ENCODE measurements at regions not wholly inside any gene's neighbourhood (a gene's known extent, or its start where the extent isn't known, plus 50 kb on each side); places are given as distances from the start of the nearest gene placed in this dataset.

- no peak overlapping the region for H3K9ac ChIP-seq (ENCODE audit: insufficient read length, low read depth)
- no peaks in the 10 kb centered on the region for H3K4me1 ChIP-seq (ENCODE audit: insufficient read depth, insufficient read length)
- H3K9me3 ChIP-seq (ENCODE audit: insufficient read depth, low read length), result no peaks in the 10 kb centered on the region
- no peaks in the 10 kb centered on the region for H3K36me3 ChIP-seq (ENCODE audit: insufficient read depth, insufficient read length, low read length)
- no peak for DNase-seq (ENCODE audit: low read depth, low spot score)
- no peaks in the 10 kb centered on the region for H3K27me3 ChIP-seq (ENCODE audit: insufficient read depth, insufficient read length)
- no peak overlapping the region for H3K4me3 ChIP-seq (ENCODE audit: insufficient read length, low read depth)
- TF ChIP-seq SUZ12 (IDR thresholded peaks at IDR 0.05; ENCODE audit: extremely low read depth, insufficient read depth, insufficient read length) (no peak), YY1 (IDR thresholded peaks at IDR 0.05; ENCODE audit: insufficient read depth, insufficient read length) (no peak), ZNF274 (IDR thresholded peaks at IDR 0.05; ENCODE audit: low read depth, low read length) (no peak)
Observed at GRCh38 chr10:106308284-106308683, 856.2 kb downstream of the SORCS1 start.

DNA sequence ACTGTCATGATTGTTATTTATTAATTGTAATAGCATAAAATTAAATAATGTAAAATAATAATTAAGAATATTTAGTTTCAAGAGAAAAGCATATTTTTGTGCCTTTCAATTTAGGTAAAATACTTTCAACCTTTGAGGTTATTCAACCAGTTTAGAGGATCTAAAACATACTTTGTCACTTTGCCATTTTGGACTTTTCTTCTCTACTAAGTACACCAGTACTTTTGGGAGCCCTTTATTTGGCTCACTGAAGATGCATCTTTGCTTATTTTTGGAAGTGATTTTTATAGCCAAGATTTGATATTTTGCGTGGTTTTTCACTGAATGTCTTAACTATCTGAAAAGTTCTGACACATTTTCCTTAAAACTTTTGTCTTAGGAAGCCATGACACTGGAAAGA lies 860.5 kb downstream of the SORCS1 start:
- no peak overlapping the region for H3K4me3 ChIP-seq (ENCODE audit: insufficient read length, low read depth)
- no peak overlapping the region for H3K9ac ChIP-seq (ENCODE audit: insufficient read length, low read depth)
- TF ChIP-seq SUZ12 (IDR thresholded peaks at IDR 0.05; ENCODE audit: extremely low read depth, insufficient read depth, insufficient read length) (no peak), ZNF274 (IDR thresholded peaks at IDR 0.05; ENCODE audit: low read depth, low read length) (no peak), YY1 (IDR thresholded peaks at IDR 0.05; ENCODE audit: insufficient read depth, insufficient read length) (no peak)
- no peaks in the 10 kb centered on the region for H3K36me3 ChIP-seq (ENCODE audit: insufficient read depth, insufficient read length, low read length)
- H3K27me3 ChIP-seq (ENCODE audit: insufficient read depth, insufficient read length), result no peaks in the 10 kb centered on the region
- H3K4me1 ChIP-seq (ENCODE audit: insufficient read depth, insufficient read length), result no peaks in the 10 kb centered on the region
- no peaks in the 10 kb centered on the region for H3K9me3 ChIP-seq (ENCODE audit: insufficient read depth, low read length)
- no peak for DNase-seq (ENCODE audit: low read depth, low spot score)

DNA sequence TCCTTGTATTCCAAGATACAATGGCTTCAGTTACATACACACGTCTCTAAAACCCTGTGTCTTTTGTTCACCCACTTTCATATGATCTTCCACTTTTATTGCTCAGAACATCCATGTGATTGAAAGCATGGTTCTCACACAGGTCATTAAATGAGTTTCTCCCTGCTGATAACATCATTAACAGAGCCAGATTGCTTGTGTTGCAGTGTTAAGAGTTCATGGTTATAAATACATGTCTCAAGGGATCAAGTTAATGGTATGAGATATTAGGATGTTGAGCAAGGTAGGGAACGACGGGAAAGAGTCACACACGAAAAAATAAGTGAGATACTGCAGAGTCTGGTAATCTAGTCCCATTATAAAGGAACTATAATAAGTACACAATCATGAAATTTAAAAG lies 861.5 kb downstream of the SORCS1 start:
- TF ChIP-seq YY1 (IDR thresholded peaks at IDR 0.05; ENCODE audit: insufficient read depth, insufficient read length) (no peak), ZNF274 (IDR thresholded peaks at IDR 0.05; ENCODE audit: low read depth, low read length) (no peak)
- Histone ChIP-seq H3K9me3 (ENCODE audit: insufficient read depth, low read length) (no peaks in the 10 kb centered on the region), H3K36me3 (ENCODE audit: insufficient read depth, insufficient read length, low read length) (no peaks in the 10 kb centered on the region), H3K9ac (ENCODE audit: insufficient read length, low read depth) (no peak overlapping the region), H3K4me1 (ENCODE audit: insufficient read depth, insufficient read length) (no peaks in the 10 kb centered on the region), H3K4me3 (ENCODE audit: insufficient read length, low read depth) (no peak overlapping the region), H3K27me3 (ENCODE audit: insufficient read depth, insufficient read length) (no peaks in the 10 kb centered on the region)
- no peak for DNase-seq (ENCODE audit: low read depth, low spot score)

- no peaks in the 10 kb centered on the region for H3K4me1 ChIP-seq (ENCODE audit: insufficient read depth, insufficient read length)
Observed at GRCh38 chr10:106301146-106301545, 863.4 kb downstream of the SORCS1 start.

GRCh38 chr10:106296750-106297392 lies 867.6 kb downstream of the SORCS1 start:
- Histone ChIP-seq H3K9ac (ENCODE audit: insufficient read length, low read depth) (no peak overlapping the region), H3K4me1 (ENCODE audit: insufficient read depth, insufficient read length) (no peaks in the 10 kb centered on the region), H3K36me3 (ENCODE audit: insufficient read depth, insufficient read length, low read length) (no peaks in the 10 kb centered on the region), H3K9me3 (ENCODE audit: insufficient read depth, low read length) (no peaks in the 10 kb centered on the region), H3K27me3 (ENCODE audit: insufficient read depth, insufficient read length) (no peaks in the 10 kb centered on the region), H3K4me3 (ENCODE audit: insufficient read length, low read depth) (no peak overlapping the region)
- no peak for DNase-seq (ENCODE audit: low read depth, low spot score)
- TF ChIP-seq YY1 (IDR thresholded peaks at IDR 0.05; ENCODE audit: insufficient read depth, insufficient read length), result no peak
- no peak for TF ChIP-seq ZNF274 (IDR thresholded peaks at IDR 0.05; ENCODE audit: low read depth, low read length)
- TF ChIP-seq SUZ12 (IDR thresholded peaks at IDR 0.05; ENCODE audit: extremely low read depth, insufficient read depth, insufficient read length), result no peak

More at GRCh38 chr10:106301146-106301545, 863.4 kb downstream of the SORCS1 start:
- no peak overlapping the region for H3K9ac ChIP-seq (ENCODE audit: insufficient read length, low read depth)
- H3K27me3 ChIP-seq (ENCODE audit: insufficient read depth, insufficient read length), result no peaks in the 10 kb centered on the region
- no peak for DNase-seq (ENCODE audit: low read depth, low spot score)
- no peak overlapping the region for H3K4me3 ChIP-seq (ENCODE audit: insufficient read length, low read depth)
- H3K36me3 ChIP-seq (ENCODE audit: insufficient read depth, insufficient read length, low read length), result no peaks in the 10 kb centered on the region
- H3K9me3 ChIP-seq (ENCODE audit: insufficient read depth, low read length), result no peaks in the 10 kb centered on the region
- no peak for TF ChIP-seq SUZ12 (IDR thresholded peaks at IDR 0.05; ENCODE audit: extremely low read depth, insufficient read depth, insufficient read length)
- TF ChIP-seq YY1 (IDR thresholded peaks at IDR 0.05; ENCODE audit: insufficient read depth, insufficient read length), result no peak

GRCh38 chr10:106284802-106285587 lies 879.5 kb downstream of the SORCS1 start:
- no peak for TF ChIP-seq ZNF274 (IDR thresholded peaks at IDR 0.05; ENCODE audit: low read depth, low read length)
- TF ChIP-seq SUZ12 (IDR thresholded peaks at IDR 0.05; ENCODE audit: extremely low read depth, insufficient read depth, insufficient read length), result no peak
- no peak for TF ChIP-seq YY1 (IDR thresholded peaks at IDR 0.05; ENCODE audit: insufficient read depth, insufficient read length)
- Histone ChIP-seq H3K9ac (ENCODE audit: insufficient read length, low read depth) (no peak overlapping the region), H3K36me3 (ENCODE audit: insufficient read depth, insufficient read length, low read length) (no peaks in the 10 kb centered on the region), H3K9me3 (ENCODE audit: insufficient read depth, low read length) (no peaks in the 10 kb centered on the region), H3K27me3 (ENCODE audit: insufficient read depth, insufficient read length) (no peaks in the 10 kb centered on the region), H3K4me1 (ENCODE audit: insufficient read depth, insufficient read length) (no peaks in the 10 kb centered on the region), H3K4me3 (ENCODE audit: insufficient read length, low read depth) (no peak overlapping the region)
- DNase-seq (ENCODE audit: low read depth, low spot score), result no peak

DNA sequence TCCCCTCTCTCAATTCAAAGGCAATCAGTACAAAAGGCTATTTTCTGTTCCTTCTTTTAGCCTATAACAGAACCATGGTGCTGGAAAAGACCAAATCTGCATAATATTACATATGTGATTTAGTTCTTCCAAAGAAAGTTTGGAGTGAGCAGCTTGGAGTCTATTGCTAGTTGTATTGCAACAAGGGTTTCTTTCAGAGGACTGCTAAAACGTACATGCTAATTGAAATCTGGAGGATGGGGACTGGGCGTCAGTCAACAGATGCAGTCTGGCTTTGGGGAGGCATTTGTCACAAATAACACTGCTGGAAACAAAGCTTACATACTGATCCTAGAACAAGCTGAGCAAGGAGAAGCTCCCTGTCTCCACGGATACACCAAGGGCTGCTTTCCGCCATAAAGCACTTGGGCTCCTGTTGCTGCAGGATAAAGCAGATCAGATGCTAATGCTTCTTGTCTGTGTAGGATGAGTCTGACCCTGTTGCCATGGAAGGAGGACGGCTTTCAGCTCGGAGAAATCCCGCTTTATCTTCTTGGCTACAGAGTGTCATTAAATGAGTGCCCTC lies 883.5 kb downstream of the SORCS1 start:
- Histone ChIP-seq H3K9ac (ENCODE audit: insufficient read length, low read depth) (no peak overlapping the region), H3K9me3 (ENCODE audit: insufficient read depth, low read length) (no peaks in the 10 kb centered on the region), H3K4me3 (ENCODE audit: insufficient read length, low read depth) (no peak overlapping the region), H3K36me3 (ENCODE audit: insufficient read depth, insufficient read length, low read length) (no peaks in the 10 kb centered on the region), H3K27me3 (ENCODE audit: insufficient read depth, insufficient read length) (no peaks in the 10 kb centered on the region), H3K4me1 (ENCODE audit: insufficient read depth, insufficient read length) (no peaks in the 10 kb centered on the region)
- DNase-seq (ENCODE audit: low read depth, low spot score), result no peak
- TF ChIP-seq YY1 (IDR thresholded peaks at IDR 0.05; ENCODE audit: insufficient read depth, insufficient read length) (no peak), SUZ12 (IDR thresholded peaks at IDR 0.05; ENCODE audit: extremely low read depth, insufficient read depth, insufficient read length) (no peak), ZNF274 (IDR thresholded peaks at IDR 0.05; ENCODE audit: low read depth, low read length) (no peak)

Measured in NT2/D1 (cell line).